ENCODE measurements at regions not wholly inside any gene's neighbourhood (a gene's known extent, or its start where the extent isn't known, plus 50 kb on each side); places are given as distances from the start of the nearest gene placed in this dataset.

DNA sequence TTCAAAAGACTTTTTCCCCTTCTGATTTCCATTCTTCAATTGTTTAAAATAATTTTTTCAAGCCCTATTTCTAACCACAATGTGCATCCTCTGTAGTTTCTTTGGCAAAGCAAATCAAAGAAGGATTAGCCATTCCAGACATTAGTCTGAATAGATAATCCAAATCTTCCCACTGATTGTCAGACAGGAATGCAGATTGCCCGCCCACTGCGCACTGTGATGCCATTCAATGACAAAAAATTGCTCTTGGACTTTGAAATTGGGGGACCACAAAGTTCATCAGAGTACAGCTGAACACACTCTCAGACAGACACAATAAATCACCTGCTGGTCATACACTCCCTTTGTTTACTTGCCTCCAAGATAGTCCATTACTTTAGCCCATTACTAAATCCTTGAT is 216.5 kb upstream of the DKK2 start:
- DNase-seq (ENCODE audit: low read depth in 2 of 2): no peak

DNA sequence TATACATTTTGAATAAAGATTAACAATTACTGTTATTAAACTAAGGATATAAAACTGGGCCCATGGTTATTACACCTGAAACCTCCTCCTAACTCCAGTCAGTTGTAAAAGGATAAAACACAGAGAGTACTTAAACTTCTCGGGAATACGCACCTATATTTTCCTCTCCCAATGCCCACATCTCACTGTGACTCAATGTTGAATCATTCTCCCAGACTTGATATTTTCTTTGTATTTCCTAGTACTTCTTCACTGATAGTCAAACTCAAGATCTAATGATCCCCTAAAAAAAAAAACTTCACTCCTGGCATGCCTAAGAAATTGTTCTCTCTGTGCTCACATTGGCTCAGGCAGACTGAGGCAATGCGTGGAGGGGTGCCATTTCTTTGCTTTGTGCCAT is 212.5 kb upstream of the DKK2 start:
- no peak for DNase-seq (ENCODE audit: low read depth in 2 of 2)

DNA sequence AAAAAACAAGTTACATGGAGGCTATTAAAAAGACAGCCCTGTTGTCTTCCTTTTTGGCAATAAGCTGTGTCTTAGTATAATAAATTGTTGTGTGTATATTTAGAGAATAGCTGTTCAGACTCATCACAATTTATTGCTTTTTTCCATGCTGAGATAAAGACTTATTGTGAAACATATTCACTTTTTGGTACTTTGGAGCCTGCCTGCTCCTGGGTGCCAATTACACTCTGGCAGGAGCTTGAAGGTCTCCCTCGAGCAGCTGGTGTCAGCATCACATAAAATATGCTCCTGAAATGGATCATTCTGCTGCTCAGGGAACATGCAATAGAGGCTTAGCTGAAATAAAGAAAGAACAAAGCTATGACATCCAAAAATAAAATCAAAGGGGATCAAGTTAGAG is 211.6 kb upstream of the DKK2 start:
- no peak for DNase-seq (ENCODE audit: low read depth in 2 of 2)

DNA sequence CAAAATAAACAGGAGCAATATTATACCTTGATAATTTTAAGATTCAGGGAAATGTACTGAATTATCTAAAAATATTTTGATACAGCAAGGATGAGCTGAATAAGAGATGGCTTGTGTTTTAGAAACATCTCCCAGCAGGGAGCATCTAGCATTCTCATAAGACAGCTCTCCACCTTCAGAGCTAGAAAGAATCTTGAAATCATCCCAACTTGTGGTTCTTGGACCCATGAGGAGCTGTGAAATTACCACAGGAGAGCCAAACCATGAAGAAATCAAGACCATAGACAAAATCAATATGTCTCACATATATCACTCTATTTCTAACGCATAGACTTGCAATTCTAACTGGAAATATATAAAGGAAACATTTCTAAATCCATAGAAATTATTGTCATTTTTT is 210.6 kb upstream of the DKK2 start:
- DNase-seq (ENCODE audit: low read depth in 2 of 2): no peak

DNA sequence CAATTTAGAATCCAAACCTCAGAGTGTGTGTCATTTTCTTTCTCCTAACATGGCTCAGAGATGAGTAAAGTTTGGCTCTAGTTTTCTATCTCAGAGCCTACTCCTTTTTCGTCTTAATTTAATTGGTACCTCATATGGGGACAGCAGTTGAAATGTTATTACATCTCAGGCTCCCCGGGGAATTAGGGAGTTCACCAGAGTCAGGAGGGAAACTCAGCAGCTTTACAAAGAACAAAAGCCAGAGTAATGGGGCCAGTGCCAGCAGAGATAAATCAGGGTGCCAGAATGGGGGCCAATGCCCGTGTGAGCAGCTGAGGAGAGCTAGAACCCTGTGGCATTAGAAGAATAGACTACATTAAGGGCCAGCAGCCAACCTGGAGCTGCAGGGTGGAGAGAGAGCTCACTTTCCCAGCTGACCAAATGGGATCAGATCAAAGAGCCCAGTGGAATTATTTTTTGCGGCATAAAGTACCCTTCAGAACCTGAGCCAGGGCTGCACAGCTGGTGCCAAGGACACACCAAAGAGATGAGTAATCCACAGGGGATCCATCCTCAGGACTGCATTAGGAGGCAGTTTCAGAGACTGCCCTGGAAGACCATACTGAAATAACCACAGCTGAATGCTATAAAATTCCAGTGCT is 207.1 kb upstream of the DKK2 start:
- DNase-seq (ENCODE audit: low read depth in 2 of 2): no peak

DNA sequence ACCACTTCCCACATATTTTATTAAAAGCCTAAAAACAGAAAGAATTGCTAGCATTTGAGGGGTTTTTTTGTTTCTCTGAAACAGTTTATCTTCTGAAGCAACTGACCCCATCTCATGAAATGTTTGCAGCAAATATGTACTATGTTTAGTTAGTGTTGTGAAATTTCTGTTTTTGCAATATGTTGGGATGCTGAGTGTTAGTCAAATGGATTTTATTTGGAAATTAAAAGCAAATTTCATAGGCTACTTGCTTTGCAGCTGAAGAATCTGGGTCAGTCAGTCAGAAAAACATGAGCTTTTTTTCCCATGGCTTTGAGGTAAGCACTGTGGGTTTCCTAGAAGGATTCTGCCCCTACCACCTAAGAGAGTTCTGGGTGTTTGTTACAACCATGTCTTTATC is 184.9 kb upstream of the DKK2 start:
- DNase-seq (ENCODE audit: low read depth in 2 of 2): no peak

DNA sequence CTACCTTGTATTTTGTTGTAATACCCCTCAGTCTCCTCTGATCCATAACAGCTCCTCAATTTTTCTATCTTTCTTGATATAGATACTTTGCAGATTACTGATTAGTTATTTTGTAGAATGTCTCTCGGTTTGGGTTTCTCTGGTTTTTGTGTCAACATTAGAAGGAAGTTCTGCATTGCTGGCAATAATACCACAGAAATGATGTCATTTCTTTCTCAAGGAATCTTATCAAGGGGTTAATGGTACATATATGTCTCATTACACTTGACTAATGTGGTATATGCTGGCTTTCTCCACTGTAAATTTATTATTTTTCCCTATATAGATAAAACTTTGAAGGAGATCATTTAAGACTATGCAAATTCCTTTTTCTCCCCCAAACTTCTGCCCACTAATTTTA is 183.6 kb upstream of the DKK2 start:
- DNase-seq (ENCODE audit: low read depth in 2 of 2): no peak

DNA sequence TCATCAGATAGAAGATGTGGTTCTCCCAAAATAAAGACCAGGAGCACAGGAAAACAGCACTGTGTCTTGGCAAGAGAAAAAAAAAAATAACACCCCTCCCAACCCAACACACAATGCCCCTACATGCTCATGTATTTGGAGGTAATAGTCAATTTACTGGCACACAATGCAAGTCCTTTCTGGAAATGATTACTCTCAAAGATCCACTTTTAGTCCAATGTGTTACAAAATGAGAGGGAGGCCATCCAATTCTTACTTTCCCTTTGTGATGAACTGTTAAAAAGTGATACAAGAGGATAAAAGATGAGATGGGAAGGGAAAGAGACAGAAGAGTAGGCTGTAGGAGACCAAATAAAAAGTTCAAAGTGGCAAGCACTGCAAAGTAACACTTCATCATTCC is 180.3 kb upstream of the DKK2 start:
- DNase-seq (ENCODE audit: low read depth in 2 of 2): no peak

DNA sequence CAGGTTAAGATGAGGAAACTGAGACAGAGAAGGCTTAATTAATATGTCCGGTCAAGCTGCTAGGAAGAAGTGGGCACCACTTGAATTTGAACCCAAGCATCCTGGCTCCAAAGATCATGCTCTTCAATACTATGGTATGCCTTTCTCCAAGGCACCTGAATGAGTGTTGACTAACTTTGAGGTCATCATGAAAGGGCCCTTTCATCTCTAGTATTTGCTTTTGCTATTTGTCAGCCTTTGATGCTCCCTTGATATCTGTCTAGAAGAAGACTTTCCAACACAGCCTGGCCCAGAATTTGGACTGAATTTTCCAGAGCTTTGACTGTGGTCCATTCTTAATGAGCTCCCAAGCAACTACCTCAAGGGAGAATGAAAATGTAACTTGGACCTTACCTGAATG is 179.1 kb upstream of the DKK2 start:
- no peak for DNase-seq (ENCODE audit: low read depth in 2 of 2)

DNA sequence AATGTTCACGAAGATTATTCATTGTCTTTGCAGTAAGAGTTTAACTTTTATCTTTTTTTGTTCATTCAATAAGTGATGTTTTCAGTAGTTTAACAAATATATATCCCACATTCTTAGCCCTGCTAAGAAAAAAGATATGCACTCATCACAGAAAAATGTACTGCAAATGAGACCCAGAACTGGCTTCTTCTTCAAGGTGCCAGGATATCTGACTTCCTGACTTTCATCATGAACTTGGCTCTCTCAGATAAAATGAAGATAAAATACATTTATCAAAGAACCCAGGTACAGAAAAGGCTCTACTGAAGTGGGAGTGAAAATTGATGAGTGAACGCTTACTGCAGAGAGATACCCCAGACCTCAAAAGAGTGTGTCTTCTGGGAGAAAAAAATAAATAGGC is 177.8 kb upstream of the DKK2 start:
- no peak for DNase-seq (ENCODE audit: low read depth in 2 of 2)

DNA sequence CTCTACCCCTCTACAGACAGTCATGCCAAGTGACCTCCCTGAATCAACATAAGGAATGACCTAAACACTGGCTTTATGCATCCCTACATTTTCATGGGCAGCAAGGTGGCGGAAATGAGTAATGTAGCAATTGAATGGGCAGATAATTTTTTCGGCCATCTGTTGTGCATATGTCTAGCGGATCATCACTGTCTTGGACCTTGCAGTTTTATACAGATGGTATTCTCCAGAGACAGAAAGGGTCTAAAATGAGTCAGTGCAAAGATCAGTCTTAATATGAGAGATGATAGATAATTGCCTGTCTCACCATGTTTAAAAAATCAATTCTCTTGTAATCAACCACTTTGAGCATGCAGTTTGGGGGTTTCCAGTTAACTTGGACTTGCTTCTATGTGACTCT is 177.3 kb upstream of the DKK2 start:
- no peak for DNase-seq (ENCODE audit: low read depth in 2 of 2)

DNA sequence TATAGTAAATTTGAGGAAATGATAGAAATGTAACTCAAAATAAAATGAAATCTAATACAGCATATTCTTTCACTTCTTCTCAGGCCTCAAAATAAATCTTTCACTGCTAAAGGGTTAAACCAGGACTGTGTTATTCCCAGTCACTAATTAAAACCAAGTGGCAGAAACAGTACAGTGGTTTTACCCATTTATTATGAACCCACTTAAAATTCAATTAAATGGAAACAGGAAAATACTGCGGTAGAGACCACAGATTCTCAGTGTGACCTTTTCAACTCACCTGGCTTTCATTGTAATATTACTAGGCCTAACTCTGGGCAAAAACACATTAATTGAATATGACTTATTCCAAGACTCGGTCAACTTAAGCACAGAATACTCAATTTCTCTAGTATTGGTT is 176.5 kb upstream of the DKK2 start:
- no peak for DNase-seq (ENCODE audit: low read depth in 2 of 2)

DNA sequence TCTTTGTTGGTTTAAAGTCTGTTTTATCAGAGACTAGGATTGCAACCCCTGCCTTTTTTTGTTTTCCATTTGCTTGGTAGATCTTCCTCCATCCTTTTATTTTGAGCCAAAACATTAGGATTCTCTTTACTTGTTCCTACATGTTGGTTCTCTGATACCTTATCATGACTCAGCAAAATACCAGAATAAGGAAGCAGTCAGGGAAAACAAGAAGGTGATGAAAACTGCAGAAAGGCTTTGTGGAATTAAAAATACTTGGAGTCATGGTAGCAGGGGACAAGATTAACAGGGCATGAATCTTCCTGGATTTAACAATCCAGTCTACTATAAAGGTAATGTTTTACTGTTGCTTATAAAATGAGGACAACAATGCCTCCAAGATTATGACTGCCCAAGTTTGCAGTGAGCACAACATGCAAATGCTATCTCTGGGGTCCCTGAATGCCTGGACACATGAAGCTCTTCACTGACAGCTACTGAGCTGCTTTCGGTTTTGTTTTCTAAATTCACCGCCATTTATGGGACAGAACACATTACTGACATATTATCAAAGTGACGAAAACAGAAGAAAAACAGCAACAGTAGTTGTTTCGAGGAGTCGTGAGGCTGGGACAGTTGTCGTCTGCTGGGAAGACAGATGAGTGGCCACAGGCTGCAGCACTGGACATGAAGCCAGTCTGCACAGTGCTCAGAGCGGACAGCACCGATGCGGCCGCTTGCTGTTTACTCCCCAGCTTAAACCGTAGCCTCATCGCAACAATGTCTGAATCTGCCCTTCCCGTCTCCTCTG is 174.5 kb upstream of the DKK2 start:
- no peak for DNase-seq (ENCODE audit: low read depth in 2 of 2)

DNA sequence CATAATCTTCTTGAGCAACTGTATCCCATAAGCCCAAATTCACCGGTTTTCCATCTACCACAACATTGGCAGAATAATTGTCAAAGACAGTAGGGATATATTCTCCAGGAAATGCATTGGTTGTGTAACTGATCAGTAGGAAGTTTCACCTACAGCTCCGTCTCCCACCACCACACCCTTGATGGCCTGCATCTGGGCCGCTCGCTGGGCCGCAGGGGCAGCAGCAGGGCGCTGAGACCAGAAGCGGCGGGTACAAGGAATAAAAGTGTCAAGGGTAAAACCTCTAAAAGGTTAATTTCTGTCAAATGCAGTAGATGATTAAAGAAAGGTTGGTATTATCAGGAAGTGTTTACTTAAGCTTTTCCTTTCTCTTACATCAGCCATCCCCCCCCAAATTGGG is 167.6 kb upstream of the DKK2 start:
- DNase-seq (ENCODE audit: low read depth in 2 of 2): no peak

DNA sequence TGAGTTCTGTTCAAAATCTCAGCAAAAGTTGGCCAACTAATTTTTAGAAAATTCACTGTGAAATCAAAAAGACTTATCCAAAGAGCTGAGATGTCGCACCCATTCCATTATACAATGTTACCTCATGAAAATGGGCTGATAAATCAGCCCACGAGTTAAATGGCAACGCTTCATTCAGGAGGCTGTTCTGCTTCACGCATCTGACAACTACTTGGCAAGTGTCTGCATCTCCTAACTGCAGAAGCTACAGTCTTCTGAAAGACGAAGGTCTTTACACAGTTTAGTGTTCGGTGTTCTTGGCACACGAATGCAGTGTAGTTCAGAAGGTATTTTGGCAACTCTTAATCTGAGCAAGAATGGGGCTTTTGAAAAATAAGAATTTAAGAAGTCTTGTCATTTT is 166.6 kb upstream of the DKK2 start:
- DNase-seq (ENCODE audit: low read depth in 2 of 2): no peak

DNA sequence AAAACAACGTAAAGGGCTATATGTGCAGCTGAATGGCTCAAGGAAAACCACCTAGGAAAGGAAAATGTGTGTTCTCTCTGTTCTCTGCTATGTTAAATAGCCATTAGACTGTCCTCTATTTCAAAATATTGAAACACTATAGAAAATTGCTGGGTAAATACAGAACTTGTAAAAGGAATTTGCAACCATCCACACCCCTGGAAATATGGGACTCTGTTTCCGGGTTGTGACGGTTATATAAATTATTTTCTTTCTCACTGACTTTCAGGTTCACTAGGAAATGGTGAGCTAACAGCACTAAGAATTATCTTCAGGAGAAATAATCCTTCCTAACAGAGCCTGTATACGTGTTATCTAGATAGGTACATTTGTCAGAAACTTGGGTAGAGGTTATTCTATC is 161.0 kb upstream of the DKK2 start:
- no peak for DNase-seq (ENCODE audit: low read depth in 2 of 2)

DNA sequence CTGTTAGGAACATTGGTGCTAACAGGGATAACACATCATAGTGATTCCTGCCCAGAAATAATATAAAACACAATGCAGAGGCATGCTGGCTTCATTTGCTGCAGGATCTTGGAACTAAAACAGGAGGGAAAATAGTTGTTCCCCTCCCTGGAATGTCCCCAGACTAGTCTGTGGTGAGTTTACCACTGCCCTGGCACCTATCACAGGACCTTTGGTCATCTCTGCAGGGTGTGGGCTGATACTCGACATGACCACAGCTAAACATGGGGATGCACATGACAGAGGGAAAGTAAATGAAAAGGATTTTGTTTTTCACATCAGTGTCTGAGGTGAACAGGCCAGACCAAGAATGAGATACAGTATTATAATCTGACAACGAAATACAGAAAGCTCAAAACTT is 160.2 kb upstream of the DKK2 start:
- no peak for DNase-seq (ENCODE audit: low read depth in 2 of 2)

DNA sequence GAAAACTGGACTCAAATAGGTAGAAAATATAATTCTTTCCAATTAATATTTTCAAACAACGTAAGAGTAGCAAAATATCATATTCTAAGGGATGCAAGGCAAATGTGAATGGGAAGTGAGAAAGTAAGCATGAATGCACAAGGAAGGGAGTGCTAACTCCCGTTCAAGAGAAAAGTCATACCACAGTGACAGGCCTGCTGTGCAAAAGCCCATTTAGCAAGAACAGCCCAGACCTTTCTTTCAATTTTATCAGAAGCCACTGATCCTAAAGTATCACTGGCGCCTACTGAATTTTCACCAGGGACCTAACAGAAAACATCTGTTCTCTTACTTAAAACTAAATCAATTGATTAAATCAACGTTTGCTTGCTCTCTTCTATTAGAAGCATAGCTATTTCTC is 157.9 kb upstream of the DKK2 start:
- no peak for DNase-seq (ENCODE audit: low read depth in 2 of 2)

DNA sequence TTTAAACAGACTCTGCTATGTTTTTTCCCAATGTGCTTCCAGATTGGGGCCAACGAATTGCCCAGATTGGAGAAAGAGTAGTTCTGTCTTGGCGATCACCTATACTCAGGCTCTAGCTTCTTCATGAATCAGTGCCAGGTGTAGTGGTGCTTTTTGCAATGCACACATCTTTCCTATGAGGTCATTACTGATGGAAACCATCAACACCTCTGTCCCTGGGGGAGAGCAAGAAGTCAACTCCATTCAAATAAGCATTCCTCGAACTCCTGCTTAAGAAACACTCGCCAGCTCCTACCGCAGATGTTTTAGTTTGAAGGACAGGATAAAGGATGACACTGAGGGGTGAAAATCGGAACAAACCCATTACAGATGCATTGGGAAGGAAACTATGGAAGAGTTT is 156.5 kb upstream of the DKK2 start:
- no peak for DNase-seq (ENCODE audit: low read depth in 2 of 2)

DNA sequence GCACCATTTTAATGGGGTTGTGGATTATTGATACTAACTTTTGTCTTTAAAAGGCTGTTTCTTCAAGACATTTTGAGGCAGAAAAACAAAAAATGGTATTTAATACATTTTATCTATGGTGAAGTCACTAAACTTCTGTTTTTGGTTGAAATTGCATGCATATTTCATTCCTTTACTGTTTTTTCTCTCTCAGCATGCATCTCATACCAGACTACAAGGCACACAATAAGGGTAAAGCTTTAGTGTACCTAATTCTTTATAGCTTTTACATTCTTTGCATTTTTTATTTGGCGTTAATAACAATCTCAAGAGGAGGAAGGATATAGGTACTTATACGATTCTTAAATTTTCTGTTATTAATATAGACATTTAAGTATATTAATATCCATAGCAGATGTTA is 151.0 kb upstream of the DKK2 start:
- no peak for DNase-seq (ENCODE audit: low read depth in 2 of 2)

DNA sequence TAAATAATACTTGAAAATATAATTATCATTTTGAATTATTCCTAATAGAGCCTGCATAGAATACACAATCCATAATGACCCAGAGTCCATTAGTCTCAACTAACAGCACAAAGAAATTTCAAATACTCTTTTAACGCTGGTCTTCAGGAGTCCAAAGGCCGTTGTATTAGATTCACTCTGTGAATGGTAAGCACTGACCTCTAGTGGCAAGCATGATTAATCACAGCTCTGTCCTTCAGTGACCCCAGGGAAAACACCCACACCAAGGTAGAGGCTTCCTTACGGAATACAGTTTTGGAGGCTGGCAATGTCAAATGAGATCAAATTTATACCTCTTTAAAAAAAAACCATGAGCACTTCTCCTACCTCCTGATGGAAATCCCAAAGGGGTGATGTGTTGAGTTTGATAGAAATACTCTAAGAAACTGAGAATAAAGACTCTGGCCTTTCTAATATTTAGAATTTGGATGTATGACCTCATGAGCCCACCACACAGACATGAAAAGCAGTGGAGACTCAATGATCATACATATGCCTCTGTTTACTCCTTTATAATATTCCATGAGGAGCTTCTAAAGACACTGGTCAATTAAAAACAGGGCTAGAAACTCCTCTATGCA is 147.2 kb upstream of the DKK2 start:
- DNase-seq (ENCODE audit: low read depth in 2 of 2): no peak

DNA sequence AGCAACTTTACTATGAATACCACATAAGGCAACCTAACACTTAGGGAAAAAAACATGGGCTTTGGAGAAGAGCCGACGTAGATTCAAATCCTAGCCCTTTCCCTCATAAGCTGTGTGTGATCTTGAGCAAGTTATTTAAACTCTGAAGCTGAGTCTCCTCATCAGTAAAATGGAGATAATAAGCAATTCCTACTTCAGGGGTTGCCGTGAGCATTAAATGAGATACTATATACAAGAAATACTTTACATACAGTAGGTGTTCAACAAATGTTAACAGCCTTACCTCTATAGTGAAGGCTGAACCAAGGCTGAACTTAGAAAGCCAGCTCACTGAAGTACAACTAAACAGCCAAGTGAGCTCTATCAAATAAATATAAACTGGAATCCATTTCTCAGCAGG is 146.2 kb upstream of the DKK2 start:
- DNase-seq (ENCODE audit: low read depth in 2 of 2): no peak

DNA sequence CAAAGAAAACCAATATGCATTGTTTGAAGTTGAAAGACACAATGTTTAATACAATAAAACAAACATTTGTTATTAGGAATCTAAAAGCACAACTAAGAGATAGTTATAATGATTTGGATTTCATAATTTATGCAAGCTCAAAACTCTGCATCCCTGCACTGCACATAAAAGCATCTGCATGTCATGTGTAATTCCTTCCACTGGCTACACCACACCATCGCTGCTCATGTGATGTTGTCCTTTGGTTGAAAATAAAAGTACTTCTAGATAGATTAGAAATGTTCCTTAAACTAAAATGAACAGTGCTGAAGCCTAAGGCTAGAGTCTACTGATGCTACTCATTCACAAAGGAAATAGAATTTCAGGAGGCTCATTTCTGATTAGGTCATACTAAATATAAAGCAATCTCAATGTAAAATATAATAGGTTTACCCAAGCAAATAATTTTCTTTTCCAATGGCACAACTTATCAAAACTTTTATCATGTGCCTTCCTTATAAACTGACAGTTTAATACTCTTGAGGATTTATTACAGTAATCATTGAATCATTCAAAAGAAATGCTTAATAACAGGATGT is 130.8 kb upstream of the DKK2 start:
- DNase-seq (ENCODE audit: low read depth in 2 of 2): no peak
